ENCODE measurements at regions not wholly inside any gene's neighbourhood (a gene's known extent, or its start where the extent isn't known, plus 50 kb on each side); places are given as distances from the start of the nearest gene placed in this dataset.
A peak's percentile ranks its signal among the peaks of the same experiment; 100 is the strongest.
"Not testable (repeated sequence)": the region's sequence is repeated elsewhere in the genome, so short reads cannot be mapped to it uniquely, and the experiment has no call there.

GRCh38 chr5:27944471-27944870 lies 906.1 kb upstream of the CDH9 start:
- Histone ChIP-seq H3K36me3 (no peaks in the 10 kb centered on the region), H3K4me3 (no peak overlapping the region), H3K9me3 (no peaks in the 10 kb centered on the region), H3K27me3 (no peaks in the 10 kb centered on the region)
- peak; percentile 33 for DNase-seq

GRCh38 chr5:27938989-27939388 lies 900.6 kb upstream of the CDH9 start:
- H3K4me3 ChIP-seq: no peak overlapping the region
- no peak for DNase-seq
- no peaks in the 10 kb centered on the region for H3K9me3 ChIP-seq
- H3K36me3 ChIP-seq: no peaks in the 10 kb centered on the region
- no peaks in the 10 kb centered on the region for H3K27me3 ChIP-seq

GRCh38 chr5:27928060-27928459 lies 889.7 kb upstream of the CDH9 start:
- Histone ChIP-seq H3K27me3 (no peaks in the 10 kb centered on the region), H3K4me3 (no peak overlapping the region), H3K9me3 (no peaks in the 10 kb centered on the region), H3K36me3 (no peaks in the 10 kb centered on the region)
- no peak for DNase-seq

GRCh38 chr5:27911216-27911615 lies 872.8 kb upstream of the CDH9 start:
- no peak for DNase-seq
- Histone ChIP-seq H3K36me3 (no peaks in the 10 kb centered on the region), H3K9me3 (no peaks in the 10 kb centered on the region), H3K4me3 (no peak overlapping the region), H3K27me3 (no peaks in the 10 kb centered on the region)

GRCh38 chr5:27908341-27908740 lies 870.0 kb upstream of the CDH9 start:
- Histone ChIP-seq H3K27me3 (no peaks in the 10 kb centered on the region), H3K4me3 (no peak overlapping the region), H3K9me3 (no peaks in the 10 kb centered on the region), H3K36me3 (no peaks in the 10 kb centered on the region)
- DNase-seq: no peak

GRCh38 chr5:27906931-27907601 lies 868.7 kb upstream of the CDH9 start:
- H3K9me3 ChIP-seq: no peaks in the 10 kb centered on the region
- no peaks in the 10 kb centered on the region for H3K36me3 ChIP-seq
- no peak for DNase-seq

GRCh38 chr5:27906481-27906880 lies 868.1 kb upstream of the CDH9 start:
- Histone ChIP-seq H3K27me3 (no peaks in the 10 kb centered on the region), H3K4me3 (no peak overlapping the region), H3K36me3 (no peaks in the 10 kb centered on the region), H3K9me3 (no peaks in the 10 kb centered on the region)
- no peak for DNase-seq

More at GRCh38 chr5:27906931-27907601, 868.7 kb upstream of the CDH9 start:
- Histone ChIP-seq H3K4me3 (no peak overlapping the region), H3K27me3 (no peaks in the 10 kb centered on the region)

GRCh38 chr5:27900761-27901160 lies 862.4 kb upstream of the CDH9 start:
- no peaks in the 10 kb centered on the region for H3K36me3 ChIP-seq
- H3K27me3 ChIP-seq: no peaks in the 10 kb centered on the region
- no peaks in the 10 kb centered on the region for H3K9me3 ChIP-seq
- H3K4me3 ChIP-seq: no peak overlapping the region
- DNase-seq: no peak

GRCh38 chr5:27876071-27876470 lies 837.7 kb upstream of the CDH9 start:
- DNase-seq: no peak

GRCh38 chr5:27875148-27875547 lies 836.8 kb upstream of the CDH9 start:
- H3K4me3 ChIP-seq: no peak overlapping the region
- H3K27me3 ChIP-seq: no peaks in the 10 kb centered on the region
- no peaks in the 10 kb centered on the region; the same call in 1 of the 2 replicates for H3K9me3 ChIP-seq
- no peak for DNase-seq
- H3K36me3 ChIP-seq: no peaks in the 10 kb centered on the region

More at GRCh38 chr5:27876071-27876470, 837.7 kb upstream of the CDH9 start:
- Histone ChIP-seq H3K4me3 (no peak overlapping the region), H3K27me3 (no peaks in the 10 kb centered on the region), H3K9me3 (no peaks in the 10 kb centered on the region; the same call in 1 of the 2 replicates), H3K36me3 (no peaks in the 10 kb centered on the region)

GRCh38 chr5:27868292-27868691 lies 829.9 kb upstream of the CDH9 start:
- no peaks in the 10 kb centered on the region for H3K27me3 ChIP-seq
- H3K4me3 ChIP-seq: no peak overlapping the region
- no peak for DNase-seq
- H3K36me3 ChIP-seq: no peaks in the 10 kb centered on the region
- no peaks in the 10 kb centered on the region for H3K9me3 ChIP-seq

GRCh38 chr5:27855491-27855890 lies 817.1 kb upstream of the CDH9 start:
- H3K27me3 ChIP-seq: no peaks in the 10 kb centered on the region
- no peaks in the 10 kb centered on the region for H3K9me3 ChIP-seq
- no peak overlapping the region for H3K4me3 ChIP-seq
- DNase-seq: no peak
- no peaks in the 10 kb centered on the region for H3K36me3 ChIP-seq

- H3K4me3 ChIP-seq: no peak overlapping the region
- H3K36me3 ChIP-seq: no peaks in the 10 kb centered on the region
- H3K27me3 ChIP-seq: no peaks in the 10 kb centered on the region
- H3K9me3 ChIP-seq: no peaks in the 10 kb centered on the region
- DNase-seq: no peak
Measured at GRCh38 chr5:27854243-27854852, 816.0 kb upstream of the CDH9 start.

- no peak for DNase-seq
- no peaks in the 10 kb centered on the region for H3K27me3 ChIP-seq
- H3K9me3 ChIP-seq: no peaks in the 10 kb centered on the region; the same call in 1 of the 2 replicates
- no peaks in the 10 kb centered on the region for H3K36me3 ChIP-seq
- H3K4me3 ChIP-seq: no peak overlapping the region
Measured at GRCh38 chr5:27845248-27845647, 806.9 kb upstream of the CDH9 start.

GRCh38 chr5:27836704-27837103 lies 798.3 kb upstream of the CDH9 start:
- H3K4me3 ChIP-seq, H3K36me3 ChIP-seq, H3K27me3 ChIP-seq, H3K9me3 ChIP-seq, DNase-seq: not testable (repeated sequence)

- H3K27me3 ChIP-seq: no peaks in the 10 kb centered on the region
- no peaks in the 10 kb centered on the region for H3K9me3 ChIP-seq
Measured at GRCh38 chr5:27832886-27833285, 794.5 kb upstream of the CDH9 start.

GRCh38 chr5:27830546-27830945 lies 792.2 kb upstream of the CDH9 start:
- Histone ChIP-seq H3K4me3 (no peak overlapping the region), H3K27me3 (no peaks in the 10 kb centered on the region), H3K9me3 (no peaks in the 10 kb centered on the region), H3K36me3 (no peaks in the 10 kb centered on the region)
- DNase-seq: no peak

More at GRCh38 chr5:27832886-27833285, 794.5 kb upstream of the CDH9 start:
- Histone ChIP-seq H3K36me3 (no peaks in the 10 kb centered on the region), H3K4me3 (no peak overlapping the region)
- DNase-seq: no peak

GRCh38 chr5:27821681-27822080 lies 783.3 kb upstream of the CDH9 start:
- Histone ChIP-seq H3K9me3 (no peaks in the 10 kb centered on the region), H3K36me3 (no peaks in the 10 kb centered on the region), H3K27me3 (no peaks in the 10 kb centered on the region), H3K4me3 (no peak overlapping the region)
- DNase-seq: no peak

All from MG63 (cell line).